HL-60 (cell line): ENCODE measurements at regions not wholly inside any gene's neighbourhood (a gene's known extent, or its start where the extent isn't known, plus 50 kb on each side); places are given as distances from the start of the nearest gene placed in this dataset.

ENCODE experiments used
- DNase-seq, 2 experiments: peaks; one replicate each; pipeline ENCODE4 v3.0.0-alpha.2; 2010 to 2020; ENCODE audit warnings: low read depth in 1 of 2, low spot score in 1 of 2
- H3K27ac ChIP-seq: fragments of 250-450 bp; sonication (Bioruptor Pico); replicated peaks from 2 replicates; pipeline ENCODE4 v1.5.1; 2020; ENCODE audit warnings: mild to moderate bottlenecking, moderate library complexity
- H3K27me3 ChIP-seq: fragments of 250-450 bp; sonication (Bioruptor Pico); 2 replicates; pipeline ENCODE4 v1.5.1; 2021; ENCODE audit warnings: mild to moderate bottlenecking, moderate library complexity; ENCODE audit not compliant: insufficient read depth, poor library complexity, severe bottlenecking
- H3K4me3 ChIP-seq: replicated peaks from 2 replicates; pipeline ENCODE4 v1.5.1; 2011; ENCODE audit warnings: mild to moderate bottlenecking, control low read depth, low read length; ENCODE audit not compliant: insufficient read depth
- CTCF ChIP-seq: IDR thresholded peaks from one replicate; pipeline ENCODE4 v1.5.1; 2011; ENCODE audit warnings: low read length, control low read depth, inconsistent platforms; ENCODE audit not compliant: insufficient read depth
- GABPA ChIP-seq: IDR thresholded peaks from 2 replicates; pipeline ENCODE4 v1.6.1; 2012; ENCODE audit warnings: low read depth
- POLR2AphosphoS5 ChIP-seq: IDR thresholded peaks from 2 replicates; pipeline ENCODE4 v1.6.1; 2012; ENCODE audit warnings: low read depth
- REST ChIP-seq: IDR thresholded peaks from 2 replicates; pipeline ENCODE4 v1.6.1; 2012; ENCODE audit warnings: low read depth; ENCODE audit not compliant: insufficient replicate concordance
- SPI1 ChIP-seq: IDR thresholded peaks from 2 replicates; pipeline ENCODE4 v1.6.1; 2012; ENCODE audit warnings: low read depth, mild to moderate bottlenecking, borderline replicate concordance

- TF ChIP-seq CTCF (no peak), REST (no peak), GABPA (no peak), SPI1 (no peak), POLR2AphosphoS5 (no peak)
- Histone ChIP-seq H3K27ac (no peak overlapping the region), H3K27me3 (no peaks in the 10 kb centered on the region), H3K4me3 (no peak overlapping the region)
- no peak for DNase-seq
Observed at GRCh38 chr9:119458068-119458467, 88.8 kb upstream of the BRINP1 start.

GRCh38 chr9:119453980-119454379 is 84.7 kb upstream of the BRINP1 start:
- TF ChIP-seq REST = no peak
- TF ChIP-seq POLR2AphosphoS5 = no peak
- no peak for TF ChIP-seq SPI1
- TF ChIP-seq CTCF = no peak
- no peak for TF ChIP-seq GABPA
- Histone ChIP-seq H3K27me3 (no peaks in the 10 kb centered on the region), H3K4me3 (no peak overlapping the region), H3K27ac (no peak overlapping the region)
- DNase-seq = no peak

- Histone ChIP-seq H3K4me3 (no peak overlapping the region), H3K27me3 (no peaks in the 10 kb centered on the region), H3K27ac (no peak overlapping the region)
- DNase-seq = no peak
- TF ChIP-seq CTCF = no peak
- TF ChIP-seq SPI1 = no peak
- no peak for TF ChIP-seq GABPA
Observed at GRCh38 chr9:119453490-119453911, 84.3 kb upstream of the BRINP1 start.

GRCh38 chr9:119451426-119451825 is 82.2 kb upstream of the BRINP1 start:
- Histone ChIP-seq H3K4me3 (no peak overlapping the region), H3K27ac (no peak overlapping the region), H3K27me3 (no peaks in the 10 kb centered on the region)
- no peak for DNase-seq
- TF ChIP-seq CTCF (no peak), SPI1 (no peak), REST (no peak), POLR2AphosphoS5 (no peak)
